Fibroblast of lung (primary cell): ENCODE measurements at regions not wholly inside any gene's neighbourhood (a gene's known extent, or its start where the extent isn't known, plus 50 kb on each side); places are given as distances from the start of the nearest gene placed in this dataset.

ENCODE experiments used
- CTCF ChIP-seq, 2 donors: IDR thresholded peaks in 1 of 2; conservative IDR thresholded peaks in 1 of 2; 1 replicate in 1 of 2; 2 replicates in 1 of 2; pipeline ENCODE4 v1.5.1; 2011 to 2012; ENCODE audit warnings: low read length in 2 of 2, control low read depth in 1 of 2, inconsistent platforms in 1 of 2, low read depth in 1 of 2, mild to moderate bottlenecking in 1 of 2
- EZH2 ChIP-seq: IDR thresholded peaks from 2 replicates; pipeline ENCODE4 v1.5.1; 2012; ENCODE audit warnings: low read length, control low read depth, mild to moderate bottlenecking; ENCODE audit errors: missing control alignments

- TF ChIP-seq CTCF (conservative IDR thresholded peaks at IDR 0.05 in 1 of 2, IDR thresholded peaks at IDR 0.05 in 1 of 2; ENCODE audit: low read depth in 1 of 2, low read length in 2 of 2) = no peak
- no peak for TF ChIP-seq EZH2
These were observed 1045.9 kb upstream of the RAG2 start for GRCh38 chr11:37643968-37644367.
